Bronchial epithelial cell (primary cell): ENCODE measurements at regions not wholly inside any gene's neighbourhood (a gene's known extent, or its start where the extent isn't known, plus 50 kb on each side); places are given as distances from the start of the nearest gene placed in this dataset.

Experiments
- DNase-seq: peaks from one replicate; pipeline ENCODE4 v3.0.0-alpha.2; 2010; ENCODE audit warnings: low read depth
- FAIRE-seq: peaks from 2 replicates; lab custom pipeline; 2011; peaks lifted over from hg19 to GRCh38; lab: Jason Lieb, UNC
- H3K27me3 ChIP-seq: 2 replicates; pipeline ENCODE4 v1.5.1; 2011; ENCODE audit warnings: low read length; ENCODE audit not compliant: control insufficient read depth, insufficient read depth
- H3K36me3 ChIP-seq: 2 replicates; pipeline ENCODE4 v1.5.1; 2011; ENCODE audit warnings: low read length; ENCODE audit not compliant: control insufficient read depth, insufficient read depth
- H3K4me3 ChIP-seq: 2 replicates; pipeline ENCODE4 v1.5.1; 2011; ENCODE audit warnings: mild to moderate bottlenecking, low read depth, low read length, control low read depth
- TF ChIP-seq, protein P1 (sequence below): IDR thresholded peaks from 2 replicates; pipeline ENCODE4 v1.5.1; 2011; ENCODE audit warnings: mild to moderate bottlenecking, moderate library complexity, low read length, control low read depth, inconsistent platforms; ENCODE audit not compliant: insufficient read depth, severe bottlenecking

DNA sequence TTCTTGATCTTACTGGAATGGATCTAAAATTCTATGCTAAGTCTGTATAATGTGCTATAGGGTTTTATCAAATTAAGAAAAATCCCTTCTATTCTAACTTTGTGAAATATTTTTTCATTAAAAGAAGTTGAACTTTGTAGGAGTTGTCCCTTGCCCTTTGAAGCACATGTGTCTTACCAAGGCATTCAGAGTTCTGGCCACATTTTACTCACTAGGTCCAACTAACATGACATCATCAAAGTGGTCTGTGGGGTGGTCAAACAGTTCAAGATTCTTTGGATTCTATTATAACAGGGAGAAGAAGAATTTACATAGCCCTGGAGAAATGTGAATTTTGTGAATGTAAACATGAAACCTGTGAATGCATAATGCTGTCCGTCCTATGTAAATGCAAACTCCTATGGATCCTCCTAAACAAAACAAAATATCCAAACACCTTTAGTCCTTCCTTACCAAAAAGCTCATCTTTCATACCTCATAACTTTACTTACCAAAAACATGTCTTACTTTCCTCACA, 88.7 kb downstream of the EBNA1BP2 start:
- DNase-seq = no peak
- no peak for FAIRE-seq

DNA sequence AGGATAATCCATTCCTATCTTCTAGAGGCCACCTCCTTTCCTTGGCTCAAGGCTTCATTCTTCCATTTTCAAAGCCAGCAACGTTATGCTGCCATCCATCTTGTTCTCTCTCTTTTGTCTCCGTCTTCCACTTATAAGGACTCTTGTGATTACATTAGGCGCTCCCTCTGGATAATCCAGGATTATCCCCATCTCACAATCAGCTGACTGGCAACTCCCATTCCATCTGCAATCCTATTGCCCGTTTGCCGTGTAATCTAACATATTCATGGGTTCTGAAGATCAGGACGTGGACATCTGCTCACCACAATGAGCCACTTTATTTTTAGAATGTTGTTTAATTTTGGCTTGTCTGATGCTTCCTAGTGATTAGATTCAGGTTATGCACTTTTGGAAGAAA, 89.3 kb downstream of the EBNA1BP2 start:
- FAIRE-seq (no peak), DNase-seq (no peak)
- Histone ChIP-seq H3K36me3 (no peaks in the 10 kb centered on the region), H3K4me3 (no peak overlapping the region), H3K27me3 (no peaks in the 10 kb centered on the region)
- TF ChIP-seq, protein P1, sequence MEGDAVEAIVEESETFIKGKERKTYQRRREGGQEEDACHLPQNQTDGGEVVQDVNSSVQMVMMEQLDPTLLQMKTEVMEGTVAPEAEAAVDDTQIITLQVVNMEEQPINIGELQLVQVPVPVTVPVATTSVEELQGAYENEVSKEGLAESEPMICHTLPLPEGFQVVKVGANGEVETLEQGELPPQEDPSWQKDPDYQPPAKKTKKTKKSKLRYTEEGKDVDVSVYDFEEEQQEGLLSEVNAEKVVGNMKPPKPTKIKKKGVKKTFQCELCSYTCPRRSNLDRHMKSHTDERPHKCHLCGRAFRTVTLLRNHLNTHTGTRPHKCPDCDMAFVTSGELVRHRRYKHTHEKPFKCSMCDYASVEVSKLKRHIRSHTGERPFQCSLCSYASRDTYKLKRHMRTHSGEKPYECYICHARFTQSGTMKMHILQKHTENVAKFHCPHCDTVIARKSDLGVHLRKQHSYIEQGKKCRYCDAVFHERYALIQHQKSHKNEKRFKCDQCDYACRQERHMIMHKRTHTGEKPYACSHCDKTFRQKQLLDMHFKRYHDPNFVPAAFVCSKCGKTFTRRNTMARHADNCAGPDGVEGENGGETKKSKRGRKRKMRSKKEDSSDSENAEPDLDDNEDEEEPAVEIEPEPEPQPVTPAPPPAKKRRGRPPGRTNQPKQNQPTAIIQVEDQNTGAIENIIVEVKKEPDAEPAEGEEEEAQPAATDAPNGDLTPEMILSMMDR = no peak

More for the DNA sequence above, 88.7 kb downstream of the EBNA1BP2 start:
- TF ChIP-seq, protein P1 = no peak
- no peaks in the 10 kb centered on the region for H3K36me3 ChIP-seq
- H3K4me3 ChIP-seq = no peak overlapping the region
- H3K27me3 ChIP-seq = no peaks in the 10 kb centered on the region

DNA sequence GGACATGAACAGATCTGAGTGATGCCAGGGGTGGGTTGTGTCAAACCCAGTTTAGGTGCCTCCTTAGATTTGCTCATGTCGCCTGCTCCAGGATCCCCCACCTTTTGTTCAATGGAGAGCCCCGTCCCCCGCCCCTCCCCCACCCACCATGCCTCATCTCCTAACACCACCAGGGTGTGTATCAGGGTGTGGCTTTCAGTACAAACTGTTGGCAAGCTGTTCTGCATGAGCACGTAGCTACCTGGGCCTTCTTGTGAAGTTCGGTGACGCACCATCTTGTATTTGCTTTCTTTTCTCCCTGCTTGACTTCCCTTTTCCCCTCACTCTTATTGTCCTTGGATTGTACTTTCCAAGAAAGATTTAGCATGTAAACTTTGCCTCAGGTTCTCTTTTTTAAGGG, 94.8 kb downstream of the EBNA1BP2 start:
- FAIRE-seq (no peak), DNase-seq (peak; percentile 53)
- H3K4me3 ChIP-seq = no peak overlapping the region
- no peaks in the 10 kb centered on the region for H3K36me3 ChIP-seq
- H3K27me3 ChIP-seq = no peaks in the 10 kb centered on the region
- TF ChIP-seq, protein P1 = no peak

DNA sequence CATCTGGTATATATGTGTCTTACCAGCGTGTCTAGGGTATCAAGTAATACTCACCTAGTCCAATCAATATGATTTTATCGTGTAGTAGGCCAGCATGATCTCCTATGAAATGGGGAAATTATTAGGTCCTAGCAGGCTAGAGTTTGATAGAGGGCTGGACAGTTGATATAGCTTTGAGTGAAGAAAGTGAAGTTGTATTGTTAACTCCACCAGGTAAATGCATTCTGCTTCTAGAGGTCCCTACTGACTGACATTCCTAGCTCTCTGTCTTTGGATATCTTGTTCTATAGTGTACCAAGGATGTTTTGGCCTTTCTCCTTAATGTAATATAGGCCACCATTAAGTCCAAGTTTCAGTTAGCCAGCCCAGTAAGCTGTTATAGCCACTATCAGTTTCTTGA, 97.4 kb downstream of the EBNA1BP2 start:
- Histone ChIP-seq H3K36me3 (no peaks in the 10 kb centered on the region), H3K4me3 (no peak overlapping the region), H3K27me3 (no peaks in the 10 kb centered on the region)
- FAIRE-seq (no peak), DNase-seq (no peak)
- TF ChIP-seq, protein P1 = no peak

DNA sequence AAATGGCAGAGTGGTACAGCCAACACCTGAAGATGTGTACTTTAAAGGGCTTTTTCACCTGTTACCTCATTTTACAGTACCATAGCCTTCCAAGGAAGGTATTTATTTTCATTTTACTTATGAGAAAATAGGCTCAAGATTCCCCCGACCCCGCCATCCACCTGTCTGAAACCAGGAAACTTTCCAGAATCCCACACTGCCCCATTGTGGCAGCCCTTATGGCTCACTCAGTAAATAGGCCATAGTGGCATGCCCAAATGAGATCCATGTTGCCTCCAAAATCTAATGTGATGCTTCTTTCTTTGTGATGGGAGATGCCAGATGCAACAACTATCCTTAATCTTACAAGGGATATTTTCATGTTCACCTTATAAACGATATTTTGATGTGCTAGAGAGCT, 97.8 kb downstream of the EBNA1BP2 start:
- Histone ChIP-seq H3K4me3 (no peak overlapping the region), H3K36me3 (no peaks in the 10 kb centered on the region), H3K27me3 (no peaks in the 10 kb centered on the region)
- TF ChIP-seq, protein P1 = peak; percentile 44
- FAIRE-seq (no peak), DNase-seq (peak; percentile 28)
